ENCODE measurements at regions not wholly inside any gene's neighbourhood (a gene's known extent, or its start where the extent isn't known, plus 50 kb on each side); places are given as distances from the start of the nearest gene placed in this dataset.
"Not testable (repeated sequence)": the region's sequence is repeated elsewhere in the genome, so short reads cannot be mapped to it uniquely, and the experiment has no call there.

- TF ChIP-seq CTCF, POLR2A, POLR2AphosphoS5 (IDR thresholded peaks at IDR 0.05): not testable (repeated sequence)
Observed at GRCh38 chr2:132360964-132361363, 55.6 kb upstream of the GPR39 start.

All from gastroesophageal sphincter (tissue), 3 donors.